ENCODE measurements at regions not wholly inside any gene's neighbourhood (a gene's known extent, or its start where the extent isn't known, plus 50 kb on each side); places are given as distances from the start of the nearest gene placed in this dataset.

- no peak for DNase-seq
These were observed 50.6 kb upstream of the SLC45A1 start for GRCh38 chr1:8267307-8267706.

GRCh38 chr1:8266436-8267165 is 51.3 kb upstream of the SLC45A1 start:
- no peak for DNase-seq

- no peak for DNase-seq
These were observed 54.1 kb upstream of the SLC45A1 start for GRCh38 chr1:8263791-8264190.

- DNase-seq: no peak
These were observed 56.5 kb upstream of the SLC45A1 start for GRCh38 chr1:8261398-8261762.

GRCh38 chr1:8259498-8260290 is 58.2 kb upstream of the SLC45A1 start:
- no peak for DNase-seq

- DNase-seq: no peak
These were observed 60.3 kb upstream of the SLC45A1 start for GRCh38 chr1:8257621-8258020.

- no peak for DNase-seq
These were observed 61.6 kb upstream of the SLC45A1 start for GRCh38 chr1:8256321-8256720.

GRCh38 chr1:8255712-8256111 is 62.2 kb upstream of the SLC45A1 start:
- DNase-seq: no peak

GRCh38 chr1:8252266-8252951 is 65.5 kb upstream of the SLC45A1 start:
- DNase-seq: no peak

- DNase-seq: no peak
These were observed 66.3 kb upstream of the SLC45A1 start for GRCh38 chr1:8251635-8252034.

GRCh38 chr1:8249838-8250237 is 68.1 kb upstream of the SLC45A1 start:
- DNase-seq: no peak

- DNase-seq: no peak
These were observed 70.0 kb upstream of the SLC45A1 start for GRCh38 chr1:8247811-8248436.

GRCh38 chr1:8244304-8244703 is 73.6 kb upstream of the SLC45A1 start:
- DNase-seq: no peak

GRCh38 chr1:8242498-8242897 is 75.4 kb upstream of the SLC45A1 start:
- DNase-seq: no peak

- DNase-seq: no peak
These were observed 76.4 kb upstream of the SLC45A1 start for GRCh38 chr1:8241417-8242014.

- DNase-seq: no peak
These were observed 78.4 kb upstream of the SLC45A1 start for GRCh38 chr1:8239306-8240023.

- no peak for DNase-seq
These were observed 78.9 kb upstream of the SLC45A1 start for GRCh38 chr1:8239039-8239305.

GRCh38 chr1:8238141-8239038 is 79.5 kb upstream of the SLC45A1 start:
- no peak for DNase-seq

- no peak for DNase-seq
These were observed 85.7 kb upstream of the SLC45A1 start for GRCh38 chr1:8232036-8232757.

- DNase-seq: no peak
These were observed 87.7 kb upstream of the SLC45A1 start for GRCh38 chr1:8230292-8230621.

GRCh38 chr1:8228253-8228652 is 89.7 kb upstream of the SLC45A1 start:
- no peak for DNase-seq
